A549 (cell line): ENCODE measurements at regions not wholly inside any gene's neighbourhood (a gene's known extent, or its start where the extent isn't known, plus 50 kb on each side); places are given as distances from the start of the nearest gene placed in this dataset.
A peak's percentile ranks its signal among the peaks of the same experiment; 100 is the strongest.
"Not testable (repeated sequence)": the region's sequence is repeated elsewhere in the genome, so short reads cannot be mapped to it uniquely, and the experiment has no call there.

Source experiments
- ATAC-seq, 2 experiments: fragments of 200-7000 bp in 1 of 2; fragments of >200 bp in 1 of 2; cut with Nextera tagmentation in 1 of 2; cut with Tn5 transposase in 1 of 2; 3 replicates each; pipeline versions ENCODE4 v1.8.0 to v1.9.1; 2018 to 2020; ENCODE audit warnings: mild to moderate bottlenecking in 1 of 2, moderate library complexity in 1 of 2
- CTCF ChIA-PET: fragments of 300-600 bp; sonication (Branson Sonifier 250); formaldehyde crosslinking; extraction: SDS; loops from one replicate; lab custom pipeline; 2021; ENCODE audit warnings: antibody characterized with exemption, inconsistent platforms; lab: Yijun Ruan, JAX
- POLR2A ChIA-PET: fragments of 350-600 bp; formaldehyde crosslinking; extraction: SDS; loops from one replicate; lab custom pipeline; 2021; ENCODE audit warnings: antibody characterized with exemption, inconsistent platforms; lab: Yijun Ruan, JAX
- DNase-seq, 2 experiments: peaks; one replicate each; pipeline versions ENCODE4 v3.0.0 to v3.0.0-alpha.2; 2011 to 2016; ENCODE audit warnings: low read depth in 1 of 2, low spot score in 1 of 2
- FAIRE-seq: peaks from 2 replicates; lab custom pipeline; 2011; peaks lifted over from hg19 to GRCh38; lab: Jason Lieb, UNC
- H3K27ac ChIP-seq, 2 experiments: fragments of >200 bp; sonication (Bioruptor Twin); formaldehyde crosslinking; 3 replicates each; pipeline ENCODE4 v1.5.1; 2016 to 2017
- H3K4me1 ChIP-seq: fragments of >200 bp; sonication (Bioruptor Twin); formaldehyde crosslinking; 3 replicates; pipeline ENCODE4 v1.6.1; 2016
- H3K4me2 ChIP-seq: fragments of >200 bp; sonication (Bioruptor Twin); formaldehyde crosslinking; 3 replicates; pipeline ENCODE4 v1.6.1; 2016
- H3K4me3 ChIP-seq: fragments of >200 bp; sonication (Bioruptor Twin); formaldehyde crosslinking; 3 replicates; pipeline ENCODE4 v1.5.1; 2016
- H3K9me3 ChIP-seq: fragments of >200 bp; sonication (Bioruptor Twin); formaldehyde crosslinking; 3 replicates; pipeline ENCODE4 v1.6.1; 2016
- BHLHE40 ChIP-seq: IDR thresholded peaks from 2 replicates; pipeline ENCODE4 v1.6.1; 2012; ENCODE audit warnings: low read depth, low read length, inconsistent platforms
- CHD2 ChIP-seq: fragments of 150-350 bp; IDR thresholded peaks from 2 replicates; pipeline ENCODE4 v1.6.1; 2014; ENCODE audit warnings: low read length; ENCODE audit not compliant: partially characterized antibody
- E2F6 ChIP-seq: IDR thresholded peaks from 2 replicates; pipeline ENCODE4 v1.6.1; 2012; ENCODE audit warnings: low read depth, borderline replicate concordance
- EP300 ChIP-seq, 2 experiments: fragments of >200 bp; sonication (Bioruptor Twin); formaldehyde crosslinking; IDR thresholded peaks; 2 replicates in 1 of 2; 3 replicates in 1 of 2; pipeline ENCODE4 v1.6.1; 2016 to 2017
- ESRRA ChIP-seq: fragments of 150-350 bp; IDR thresholded peaks from 2 replicates; pipeline ENCODE4 v1.6.1; 2014; ENCODE audit warnings: mild to moderate bottlenecking, low read length, borderline replicate concordance
- FOXS1 ChIP-seq: fragments of 250-450 bp; sonication (Bioruptor Pico); IDR thresholded peaks from 2 replicates; pipeline ENCODE4 v1.5.0; 2020; ENCODE audit warnings: mild to moderate bottlenecking, moderate library complexity
- HES2 ChIP-seq: fragments of >200 bp; sonication (Bioruptor Twin); formaldehyde crosslinking; IDR thresholded peaks from 2 replicates; pipeline ENCODE4 v1.6.1; 2016
- HEYL ChIP-seq: fragments of 250-450 bp; sonication (Bioruptor Pico); IDR thresholded peaks from 2 replicates; pipeline ENCODE4 v1.8.0; 2021; ENCODE audit warnings: mild to moderate bottlenecking, moderate library complexity
- HOXA7 ChIP-seq: fragments of 250-450 bp; sonication (Bioruptor Pico); IDR thresholded peaks from 2 replicates; pipeline ENCODE4 v1.5.0; 2020; ENCODE audit warnings: mild to moderate bottlenecking, moderate library complexity
- HOXB5 ChIP-seq: fragments of 250-450 bp; sonication (Bioruptor Pico); IDR thresholded peaks from 2 replicates; pipeline ENCODE4 v1.5.0; 2020; ENCODE audit warnings: mild to moderate bottlenecking, moderate library complexity
- JUN ChIP-seq, 2 experiments: fragments of >200 bp; sonication (Bioruptor Twin); formaldehyde crosslinking; IDR thresholded peaks; 2 replicates in 1 of 2; 3 replicates in 1 of 2; pipeline ENCODE4 v1.6.1; 2016 to 2017
- JUNB ChIP-seq: fragments of >200 bp; sonication (Bioruptor Twin); formaldehyde crosslinking; IDR thresholded peaks from 2 replicates; pipeline ENCODE4 v1.6.1; 2016
- KDM1A ChIP-seq: fragments of 200-600 bp; sonication (generic); IDR thresholded peaks from 2 replicates; pipeline ENCODE4 v1.6.1; 2016; ENCODE audit warnings: low read depth, mild to moderate bottlenecking
- KDM5A ChIP-seq: fragments of 200-600 bp; sonication (generic); IDR thresholded peaks from 2 replicates; pipeline ENCODE4 v1.6.1; 2016; ENCODE audit warnings: antibody characterized with exemption, mild to moderate bottlenecking
- MAFK ChIP-seq: fragments of 450-650 bp; IDR thresholded peaks from 2 replicates; pipeline ENCODE4 v1.6.1; 2014; ENCODE audit not compliant: partially characterized antibody
- MAZ ChIP-seq: fragments of 150-350 bp; IDR thresholded peaks from 2 replicates; pipeline ENCODE4 v1.6.1; 2014; ENCODE audit warnings: antibody characterized with exemption, low read depth, low read length, borderline replicate concordance
- NR3C1 ChIP-seq: fragments of >200 bp; sonication (Bioruptor Twin); formaldehyde crosslinking; IDR thresholded peaks from 3 replicates; pipeline ENCODE4 v1.6.1; 2017
- RAD21 ChIP-seq, 2 experiments: fragments of >200 bp in 1 of 2; sonication (Bioruptor Twin) in 1 of 2; formaldehyde crosslinking in 1 of 2; IDR thresholded peaks in 1 of 2; conservative IDR thresholded peaks in 1 of 2; 2 replicates in 1 of 2; 3 replicates in 1 of 2; pipeline ENCODE4 v1.6.1; 2012 to 2018; ENCODE audit warnings: inconsistent platforms in 1 of 2
- RARB ChIP-seq: fragments of 250-450 bp; sonication (Bioruptor Pico); IDR thresholded peaks from 2 replicates; pipeline ENCODE4 v1.8.0; 2021; ENCODE audit warnings: mild to moderate bottlenecking, moderate library complexity
- RNF2 ChIP-seq: fragments of 200-600 bp; sonication (generic); IDR thresholded peaks from 2 replicates; pipeline ENCODE4 v1.6.1; 2016; ENCODE audit warnings: low read depth, mild to moderate bottlenecking, antibody characterized with exemption, moderate library complexity, borderline replicate concordance
- SMC3 ChIP-seq: fragments of >200 bp; sonication (Bioruptor Twin); formaldehyde crosslinking; IDR thresholded peaks from 3 replicates; pipeline ENCODE4 v1.6.1; 2018; ENCODE audit warnings: inconsistent platforms
- TFCP2L1 ChIP-seq: fragments of 250-450 bp; sonication (Bioruptor Pico); IDR thresholded peaks from 2 replicates; pipeline ENCODE4 v1.5.0; 2021; ENCODE audit warnings: mild to moderate bottlenecking
- ZC3H11A ChIP-seq: fragments of 450-650 bp; IDR thresholded peaks from 2 replicates; pipeline ENCODE4 v1.6.1; 2014; ENCODE audit warnings: antibody characterized with exemption, mild to moderate bottlenecking
- ZFP36 ChIP-seq: fragments of 450-650 bp; IDR thresholded peaks from 2 replicates; pipeline ENCODE4 v1.6.1; 2014; ENCODE audit warnings: borderline replicate concordance; ENCODE audit not compliant: partially characterized antibody
- ZNF302 ChIP-seq: fragments of 250-450 bp; sonication (Bioruptor Pico); IDR thresholded peaks from 2 replicates; pipeline ENCODE4 v1.9.0; 2021; ENCODE audit warnings: inconsistent platforms, mild to moderate bottlenecking, moderate library complexity
- ZSCAN20 ChIP-seq: fragments of 250-450 bp; sonication (Bioruptor Pico); IDR thresholded peaks from 2 replicates; pipeline ENCODE4 v1.8.0; 2022; ENCODE audit warnings: mild to moderate bottlenecking, moderate library complexity
- WGBS: methylation state at CpG from one replicate; pipeline ENCODE4 v1.1.6; 2017; ENCODE audit errors: missing lambda C conversion rate; 5-methylcytosine and 5-hydroxymethylcytosine counted together
- TF ChIP-seq, protein P1 (sequence below): fragments of >200 bp; sonication (Bioruptor Twin); formaldehyde crosslinking; IDR thresholded peaks from 3 replicates; pipeline ENCODE4 v1.5.1; 2016
- TF ChIP-seq, protein P2 (sequence below): fragments of 150-350 bp; IDR thresholded peaks from 2 replicates; pipeline ENCODE4 v1.6.1; 2014; ENCODE audit warnings: low read depth, mild to moderate bottlenecking, low read length

- FAIRE-seq, POLR2A ChIA-PET, ATAC-seq, H3K9me3 ChIP-seq, H3K4me2 ChIP-seq, H3K4me3 ChIP-seq, H3K4me1 ChIP-seq, DNase-seq, H3K27ac ChIP-seq, CTCF ChIA-PET: not testable (repeated sequence)
- WGBS = 56% methylated on average over 3 of the region's 3 CpGs
- TF ChIP-seq ZC3H11A = peak; percentile 69
Measured at GRCh38 chr21:15640113-15640512, 89.7 kb upstream of the USP25 start.

DNA sequence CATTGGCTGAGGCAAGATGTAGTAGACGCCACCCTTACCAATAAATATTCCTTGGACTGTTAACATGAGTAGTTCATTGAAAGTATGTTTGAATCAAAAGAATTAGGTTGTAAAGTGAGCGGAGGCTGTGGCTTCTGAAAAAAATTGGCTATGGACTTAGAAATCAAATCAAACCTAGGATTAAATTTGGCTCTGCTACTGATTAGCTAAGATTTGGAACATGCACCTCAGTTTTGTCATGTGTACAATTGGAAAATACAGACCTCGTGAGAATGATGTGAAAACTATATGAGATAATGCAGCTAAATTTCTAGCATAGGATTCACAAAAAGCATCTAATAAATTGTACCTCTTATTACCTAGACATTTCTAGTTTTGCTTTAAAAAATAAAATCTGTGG is 85.3 kb upstream of the USP25 start:
- FAIRE-seq (no peak), ATAC-seq (no peak), DNase-seq (no peak)
- no peak for TF ChIP-seq SMC3
- no peak for TF ChIP-seq ZC3H11A
- TF ChIP-seq CHD2 = no peak
- no peak for TF ChIP-seq ESRRA
- TF ChIP-seq KDM1A = no peak
- TF ChIP-seq ZSCAN20 (CRISPR knock-in tag) = no peak
- TF ChIP-seq JUN (IDR thresholded peaks at IDR 0.05) = no peak
- no peak for TF ChIP-seq MAZ
- TF ChIP-seq HEYL (CRISPR knock-in tag) = no peak
- no peak for TF ChIP-seq ZFP36
- no peak for TF ChIP-seq HOXA7
- TF ChIP-seq HES2 = no peak
- TF ChIP-seq NR3C1 = no peak
- no peak for TF ChIP-seq ZNF302
- TF ChIP-seq, protein P1, sequence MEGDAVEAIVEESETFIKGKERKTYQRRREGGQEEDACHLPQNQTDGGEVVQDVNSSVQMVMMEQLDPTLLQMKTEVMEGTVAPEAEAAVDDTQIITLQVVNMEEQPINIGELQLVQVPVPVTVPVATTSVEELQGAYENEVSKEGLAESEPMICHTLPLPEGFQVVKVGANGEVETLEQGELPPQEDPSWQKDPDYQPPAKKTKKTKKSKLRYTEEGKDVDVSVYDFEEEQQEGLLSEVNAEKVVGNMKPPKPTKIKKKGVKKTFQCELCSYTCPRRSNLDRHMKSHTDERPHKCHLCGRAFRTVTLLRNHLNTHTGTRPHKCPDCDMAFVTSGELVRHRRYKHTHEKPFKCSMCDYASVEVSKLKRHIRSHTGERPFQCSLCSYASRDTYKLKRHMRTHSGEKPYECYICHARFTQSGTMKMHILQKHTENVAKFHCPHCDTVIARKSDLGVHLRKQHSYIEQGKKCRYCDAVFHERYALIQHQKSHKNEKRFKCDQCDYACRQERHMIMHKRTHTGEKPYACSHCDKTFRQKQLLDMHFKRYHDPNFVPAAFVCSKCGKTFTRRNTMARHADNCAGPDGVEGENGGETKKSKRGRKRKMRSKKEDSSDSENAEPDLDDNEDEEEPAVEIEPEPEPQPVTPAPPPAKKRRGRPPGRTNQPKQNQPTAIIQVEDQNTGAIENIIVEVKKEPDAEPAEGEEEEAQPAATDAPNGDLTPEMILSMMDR = no peak
- no peak for TF ChIP-seq E2F6
- TF ChIP-seq RAD21 (conservative IDR thresholded peaks at IDR 0.05 in 1 of 2, IDR thresholded peaks at IDR 0.05 in 1 of 2) = no peak
- Histone ChIP-seq H3K4me3 (no peak overlapping the region), H3K4me2 (no peak overlapping the region), H3K9me3 (no peaks in the 10 kb centered on the region), H3K4me1 (no peaks in the 10 kb centered on the region), H3K27ac (no peak overlapping the region)
- ChIA-PET CTCF (interaction anchor here (1.3 kb wide), 1 partner anchor 11 kb away, joined by 3 read pairs; no protein-coding TSS in a partner anchor), POLR2A (no interaction called here)
- WGBS = 82% methylated on average over 3 of the region's 3 CpGs

GRCh38 chr21:15645830-15646229 is 84.0 kb upstream of the USP25 start:
- H3K4me2 ChIP-seq = no peak overlapping the region
- H3K27ac ChIP-seq = no peak overlapping the region
- POLR2A ChIA-PET = no interaction called here
- WGBS = 82% methylated on average over 4 of the region's 4 CpGs
- no peaks in the 10 kb centered on the region for H3K4me1 ChIP-seq
- DNase-seq (no peak), ATAC-seq (no peak), FAIRE-seq (no peak)
- CTCF ChIA-PET = no interaction called here
- no peak for TF ChIP-seq RNF2
- TF ChIP-seq EP300 (IDR thresholded peaks at IDR 0.05) = no peak
- no peak for TF ChIP-seq HOXB5 (CRISPR knock-in tag)
- no peak for TF ChIP-seq TFCP2L1 (CRISPR knock-in tag)
- no peak for TF ChIP-seq FOXS1 (CRISPR knock-in tag)
- no peak for TF ChIP-seq BHLHE40
- no peak for TF ChIP-seq RARB
- no peak for TF ChIP-seq HES2
- TF ChIP-seq SMC3 = no peak
- TF ChIP-seq, protein P2, sequence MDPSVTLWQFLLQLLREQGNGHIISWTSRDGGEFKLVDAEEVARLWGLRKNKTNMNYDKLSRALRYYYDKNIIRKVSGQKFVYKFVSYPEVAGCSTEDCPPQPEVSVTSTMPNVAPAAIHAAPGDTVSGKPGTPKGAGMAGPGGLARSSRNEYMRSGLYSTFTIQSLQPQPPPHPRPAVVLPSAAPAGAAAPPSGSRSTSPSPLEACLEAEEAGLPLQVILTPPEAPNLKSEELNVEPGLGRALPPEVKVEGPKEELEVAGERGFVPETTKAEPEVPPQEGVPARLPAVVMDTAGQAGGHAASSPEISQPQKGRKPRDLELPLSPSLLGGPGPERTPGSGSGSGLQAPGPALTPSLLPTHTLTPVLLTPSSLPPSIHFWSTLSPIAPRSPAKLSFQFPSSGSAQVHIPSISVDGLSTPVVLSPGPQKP = no peak
- no peak for TF ChIP-seq JUNB
- no peak for TF ChIP-seq KDM5A
- no peak for TF ChIP-seq ZC3H11A
- no peak for TF ChIP-seq MAFK
- no peak for TF ChIP-seq ZSCAN20 (CRISPR knock-in tag)
- no peak for TF ChIP-seq MAZ
- H3K4me3 ChIP-seq = no peak overlapping the region
- H3K9me3 ChIP-seq = no peaks in the 10 kb centered on the region
